ENCODE measurements at regions not wholly inside any gene's neighbourhood (a gene's known extent, or its start where the extent isn't known, plus 50 kb on each side); places are given as distances from the start of the nearest gene placed in this dataset.
"Not testable (repeated sequence)": the region's sequence is repeated elsewhere in the genome, so short reads cannot be mapped to it uniquely, and the experiment has no call there.

DNA sequence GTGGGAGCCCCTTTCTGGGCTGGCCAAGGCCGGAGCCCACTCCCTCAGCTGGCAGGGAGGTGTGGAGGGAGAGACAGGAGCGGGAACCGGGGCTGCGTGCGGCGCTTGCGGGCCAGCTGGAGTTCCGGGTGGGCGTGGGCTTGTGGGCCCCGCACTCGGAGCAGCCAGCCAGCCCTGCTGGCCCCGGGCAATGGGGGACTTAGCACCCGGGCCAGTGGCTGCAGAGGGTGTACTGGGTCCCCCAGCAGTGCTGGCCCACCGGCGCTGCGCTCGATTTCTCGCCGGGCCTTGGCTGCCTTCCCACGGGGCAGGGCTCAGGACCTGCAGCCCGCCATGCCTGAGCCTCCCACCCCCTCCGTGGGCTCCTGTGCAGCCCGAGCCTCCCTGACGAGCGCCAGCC is 1082.5 kb downstream of the PCDH17 start:
- TF ChIP-seq, protein P1, sequence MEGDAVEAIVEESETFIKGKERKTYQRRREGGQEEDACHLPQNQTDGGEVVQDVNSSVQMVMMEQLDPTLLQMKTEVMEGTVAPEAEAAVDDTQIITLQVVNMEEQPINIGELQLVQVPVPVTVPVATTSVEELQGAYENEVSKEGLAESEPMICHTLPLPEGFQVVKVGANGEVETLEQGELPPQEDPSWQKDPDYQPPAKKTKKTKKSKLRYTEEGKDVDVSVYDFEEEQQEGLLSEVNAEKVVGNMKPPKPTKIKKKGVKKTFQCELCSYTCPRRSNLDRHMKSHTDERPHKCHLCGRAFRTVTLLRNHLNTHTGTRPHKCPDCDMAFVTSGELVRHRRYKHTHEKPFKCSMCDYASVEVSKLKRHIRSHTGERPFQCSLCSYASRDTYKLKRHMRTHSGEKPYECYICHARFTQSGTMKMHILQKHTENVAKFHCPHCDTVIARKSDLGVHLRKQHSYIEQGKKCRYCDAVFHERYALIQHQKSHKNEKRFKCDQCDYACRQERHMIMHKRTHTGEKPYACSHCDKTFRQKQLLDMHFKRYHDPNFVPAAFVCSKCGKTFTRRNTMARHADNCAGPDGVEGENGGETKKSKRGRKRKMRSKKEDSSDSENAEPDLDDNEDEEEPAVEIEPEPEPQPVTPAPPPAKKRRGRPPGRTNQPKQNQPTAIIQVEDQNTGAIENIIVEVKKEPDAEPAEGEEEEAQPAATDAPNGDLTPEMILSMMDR (IDR thresholded peaks at IDR 0.05): not testable (repeated sequence)
- not testable (repeated sequence) for TF ChIP-seq POLR2A (IDR thresholded peaks at IDR 0.05)
